Left colon (tissue), 2 donors: ENCODE measurements at regions not wholly inside any gene's neighbourhood (a gene's known extent, or its start where the extent isn't known, plus 50 kb on each side); places are given as distances from the start of the nearest gene placed in this dataset.

Experiments
- ATAC-seq: fragments of 200-7000 bp; cut with Tn5 transposase; one replicate; pipeline ENCODE4 v1.9.1; 2020; ENCODE audit warnings: mild to moderate bottlenecking, moderate library complexity
- DNase-seq, 2 donors: peaks; one replicate each; pipeline ENCODE4 v3.0.0-alpha.2; 2020
- intact Hi-C, 2 donors: fragments of 100-400 bp; cut with DNase I in 1 of 2; cut with micrococcal nuclease in 1 of 2; formaldehyde crosslinking; loops; one replicate each; pipeline versions ENCODE4 v1.11.2 to v1.14.0; 2022; cut with DNase I, micrococcal nuclease
- donor health status: DM: no; HTN: no; CAD: no.
- donor health status: DM: yes; HTN: yes; CAD: no.

- intact Hi-C loops = no loop called here
- DNase-seq (no peak), ATAC-seq (no peak)
These were observed 1377.8 kb upstream of the LRRTM3 start for GRCh38 chr10:65548001-65548400.

DNA sequence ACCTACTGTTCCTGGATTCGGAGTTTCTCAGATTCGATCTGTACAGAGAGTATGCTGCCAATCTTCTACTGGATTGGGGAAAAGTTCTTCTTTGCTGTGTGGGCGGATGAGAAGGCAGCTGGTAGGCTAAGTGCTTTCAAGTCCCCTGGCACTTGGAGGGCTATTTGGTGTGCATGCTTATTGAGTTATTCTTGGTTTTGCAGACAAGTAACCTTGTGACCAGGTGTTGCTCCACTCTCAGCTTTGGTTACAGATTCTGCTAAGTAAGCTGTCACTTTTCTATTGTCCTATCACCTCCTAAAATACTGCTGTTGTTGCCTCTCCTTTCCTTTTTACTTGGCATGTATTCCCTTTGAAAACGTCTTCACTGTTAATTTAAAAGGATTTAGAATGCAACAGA is 1375.1 kb upstream of the LRRTM3 start:
- ATAC-seq (no peak), DNase-seq (no peak)
- intact Hi-C loops = no loop called here

DNA sequence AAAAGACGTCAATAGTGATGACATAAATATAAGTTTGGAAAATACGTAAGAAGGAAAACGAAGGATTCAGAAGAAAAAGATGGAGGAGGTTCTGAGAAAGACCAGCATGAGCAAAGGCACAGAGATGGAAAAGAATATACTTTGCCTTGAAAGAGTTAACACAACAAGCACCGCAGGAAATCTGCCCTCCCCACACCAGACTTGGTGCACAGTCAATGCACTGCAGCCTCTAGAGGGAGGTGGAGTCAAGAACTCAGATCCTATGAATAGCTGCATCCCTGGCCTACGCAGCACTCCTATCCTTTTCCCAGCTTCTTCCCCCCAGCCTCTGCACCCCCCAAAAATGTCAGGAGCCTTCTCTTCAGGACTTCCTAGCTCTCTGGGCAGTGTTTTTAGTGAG is 1370.6 kb upstream of the LRRTM3 start:
- ATAC-seq (no peak), DNase-seq (no peak)
- intact Hi-C loops = no loop called here

DNA sequence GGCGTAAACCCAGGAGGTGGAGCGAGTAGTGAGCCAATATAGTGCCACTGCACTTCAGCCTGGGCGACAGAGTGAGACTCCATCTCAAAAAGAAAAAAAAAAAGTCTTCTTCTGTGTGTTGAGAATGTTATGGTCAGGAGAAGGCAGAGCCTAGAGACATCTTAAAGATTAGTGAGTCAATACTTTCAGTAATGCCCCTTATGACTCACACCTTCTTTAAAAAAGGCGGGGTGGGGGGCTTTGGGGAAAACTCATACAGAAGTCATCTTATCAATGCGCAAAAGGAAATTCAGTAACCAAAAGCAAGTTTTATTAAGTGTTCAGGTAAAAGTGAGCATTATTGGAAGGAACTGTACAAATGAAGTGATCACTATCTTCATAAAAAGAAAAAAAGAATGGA is 1369.8 kb upstream of the LRRTM3 start:
- no peak for DNase-seq
- ATAC-seq = no peak
- intact Hi-C loops = no loop called here

- intact Hi-C loops = no loop called here
- ATAC-seq (no peak), DNase-seq (no peak)
These were observed 1366.5 kb upstream of the LRRTM3 start for GRCh38 chr10:65559369-65559768.

DNA sequence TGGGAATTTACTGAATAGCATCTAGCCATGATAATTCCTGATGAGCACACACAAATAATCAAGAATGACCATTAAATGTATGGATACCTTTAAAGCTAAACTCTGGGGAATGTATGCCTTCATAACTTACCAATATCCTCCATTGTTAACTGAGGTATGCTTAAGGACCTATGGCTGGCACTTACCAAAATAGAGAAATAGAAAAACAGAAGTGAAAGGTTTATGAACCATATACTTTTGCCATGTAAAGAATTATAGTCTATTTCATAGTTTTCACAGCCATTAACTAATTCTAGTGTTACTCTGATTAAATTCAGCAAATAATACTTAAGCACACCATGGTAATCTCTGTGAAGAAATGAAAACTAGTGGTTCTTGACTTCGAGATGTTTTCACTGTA is 1360.6 kb upstream of the LRRTM3 start:
- ATAC-seq = no peak
- intact Hi-C loops = no loop called here
- no peak for DNase-seq

- no peak for ATAC-seq
These were observed 1358.9 kb upstream of the LRRTM3 start for GRCh38 chr10:65566906-65567305.

GRCh38 chr10:65570143-65571010 is 1355.5 kb upstream of the LRRTM3 start:
- ATAC-seq (peak; percentile 96), DNase-seq (peak; percentile 43 to 63)
- intact Hi-C loops = no loop called here

More at GRCh38 chr10:65566906-65567305, 1358.9 kb upstream of the LRRTM3 start:
- intact Hi-C loops = no loop called here
- no peak for DNase-seq

DNA sequence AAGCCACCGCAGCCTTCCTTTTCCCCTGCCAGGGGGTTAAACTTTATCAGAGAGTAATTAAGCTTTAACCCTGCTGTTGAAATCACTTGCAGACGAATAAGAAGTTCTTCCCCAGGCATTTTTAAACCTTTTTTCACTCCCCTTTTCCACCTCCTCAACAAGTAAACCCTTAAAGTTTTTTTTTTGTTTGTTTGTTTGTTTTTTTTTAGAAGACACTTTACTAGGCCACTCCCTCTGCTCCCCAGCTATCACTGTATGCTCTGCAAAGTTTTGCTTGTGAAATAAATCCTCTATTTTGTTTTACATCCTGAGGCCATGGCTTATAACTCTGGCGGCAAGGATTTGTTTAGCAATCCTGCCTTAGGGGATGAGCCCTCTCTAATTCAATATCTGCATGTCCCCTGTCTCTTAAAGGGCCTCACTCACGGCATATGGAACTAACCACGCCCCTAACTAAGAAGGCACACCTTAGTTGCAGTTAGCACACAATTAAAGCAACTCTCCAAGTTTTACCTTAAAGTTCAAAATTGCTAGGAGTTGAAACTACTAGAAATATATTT is 1354.7 kb upstream of the LRRTM3 start:
- peak; percentile 88 for ATAC-seq
- intact Hi-C loops = no loop called here
- no peak for DNase-seq

DNA sequence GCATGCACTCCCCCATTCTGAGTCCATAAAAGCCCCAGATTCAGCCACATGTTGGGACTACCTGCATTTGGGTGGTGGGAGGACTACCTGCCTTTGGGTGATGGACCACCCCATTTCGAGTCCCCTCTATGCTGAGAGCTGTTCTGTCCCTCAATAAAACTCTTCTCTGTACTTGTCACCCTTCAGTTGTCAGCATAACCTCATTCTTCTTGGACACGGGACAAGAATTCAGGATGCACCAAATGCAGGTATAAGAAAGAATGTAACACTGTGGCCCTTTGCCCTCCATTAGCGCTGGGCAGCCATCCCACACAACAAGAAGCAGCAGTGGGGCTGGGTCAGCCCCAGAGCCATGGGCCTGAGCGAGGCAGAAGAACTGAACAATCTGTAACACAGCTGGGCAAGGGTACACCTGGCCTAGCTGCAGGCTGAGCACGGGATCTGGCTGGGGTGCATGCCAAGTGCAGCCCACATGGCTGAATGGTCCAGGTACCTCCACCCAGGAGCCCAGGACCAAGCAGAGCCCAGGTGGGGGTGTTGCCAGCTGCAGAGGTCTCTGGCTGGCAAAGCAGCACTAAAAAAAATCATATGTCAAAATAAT is 1344.3 kb upstream of the LRRTM3 start:
- intact Hi-C loops = no loop called here
- ATAC-seq = no peak
- no peak for DNase-seq

DNA sequence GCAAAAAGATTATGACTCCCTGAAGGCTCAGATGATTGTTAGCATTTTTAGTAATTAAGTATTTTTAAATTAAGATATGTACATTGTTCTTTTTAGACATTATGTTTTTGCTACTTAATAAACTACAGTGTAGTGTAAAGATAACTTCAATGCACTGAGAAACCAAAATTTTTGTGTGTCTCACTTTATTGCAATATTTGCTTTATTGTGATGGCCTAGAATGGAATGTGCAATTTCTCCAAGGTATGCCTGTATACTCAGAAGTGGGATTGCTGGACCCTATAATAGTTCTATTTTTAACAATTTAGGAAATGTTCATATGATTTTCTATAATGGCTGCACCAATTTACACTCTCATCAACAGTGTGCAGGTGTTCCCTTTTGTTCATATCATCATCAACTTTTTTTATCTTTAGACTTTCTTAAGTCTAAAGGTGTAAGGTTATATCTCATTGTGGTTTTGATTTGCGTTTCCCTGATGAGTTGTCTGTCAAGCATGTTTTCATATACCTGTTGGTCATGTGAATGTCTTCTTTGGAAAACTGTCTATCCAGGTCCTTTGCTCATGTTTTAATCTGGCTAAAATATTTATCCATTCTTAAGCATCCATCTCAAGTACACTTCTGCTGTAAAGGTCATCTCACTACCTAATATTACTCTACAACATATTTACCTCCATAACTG is 1323.5 kb upstream of the LRRTM3 start:
- intact Hi-C loops = no loop called here
- no peak for ATAC-seq

GRCh38 chr10:65611592-65611991 is 1314.2 kb upstream of the LRRTM3 start:
- DNase-seq = no peak
- ATAC-seq = peak; percentile 36
- intact Hi-C loops = no loop called here

More for the DNA sequence above, 1323.5 kb upstream of the LRRTM3 start:
- DNase-seq = no peak

DNA sequence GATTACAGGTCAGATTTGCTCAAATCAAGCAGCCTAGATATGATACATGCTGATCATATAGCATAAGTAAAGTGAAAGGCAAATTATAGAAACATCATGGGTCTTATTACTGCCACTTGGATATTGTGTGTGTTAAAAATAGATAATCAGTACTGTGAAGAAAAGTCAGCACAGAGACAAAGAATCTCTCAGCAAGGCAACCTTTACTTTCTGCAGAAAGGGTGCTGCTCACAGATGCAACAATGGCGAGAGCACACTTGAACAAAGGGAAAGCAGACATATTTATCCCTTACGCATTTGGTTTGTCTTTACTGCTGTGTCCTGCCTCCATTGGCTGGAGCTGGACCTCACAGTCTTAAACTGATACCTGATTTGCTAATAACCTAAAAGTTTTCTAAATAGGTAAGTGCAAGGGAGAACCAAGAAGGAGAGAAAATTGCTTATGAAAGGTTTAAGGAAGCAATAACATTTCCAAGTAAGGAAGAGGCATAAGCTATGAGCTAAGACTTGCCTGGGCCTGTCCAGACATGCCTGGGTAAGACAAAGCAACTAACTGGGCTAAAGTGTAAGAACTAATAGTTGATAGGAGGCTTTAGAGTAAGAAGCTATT is 1310.8 kb upstream of the LRRTM3 start:
- DNase-seq (no peak), ATAC-seq (no peak)
- intact Hi-C loops = no loop called here

DNA sequence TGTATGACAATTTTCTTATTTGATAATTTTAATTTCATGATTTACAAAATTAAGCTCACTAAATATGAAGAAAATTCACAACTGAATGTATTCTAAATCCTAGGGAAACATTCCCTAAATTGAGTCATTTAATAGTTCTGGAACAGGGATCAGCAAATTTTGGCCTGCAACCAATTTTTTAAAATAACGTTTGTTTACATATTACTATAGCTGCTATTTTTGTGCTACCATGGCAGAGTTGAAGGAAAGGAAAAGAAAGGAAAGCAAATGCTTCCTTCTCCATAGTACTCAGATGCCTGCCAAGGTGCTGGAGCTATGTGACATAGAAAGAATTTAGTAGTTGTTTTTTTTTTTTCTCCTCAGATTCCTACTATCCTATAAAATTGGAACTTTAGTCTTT is 1307.7 kb upstream of the LRRTM3 start:
- ATAC-seq (no peak), DNase-seq (no peak)
- intact Hi-C loops = no loop called here

- no peak for ATAC-seq
These were observed 1305.3 kb upstream of the LRRTM3 start for GRCh38 chr10:65620404-65621048.

GRCh38 chr10:65622608-65623007 is 1303.2 kb upstream of the LRRTM3 start:
- ATAC-seq (no peak), DNase-seq (no peak)
- intact Hi-C loops = no loop called here

More at GRCh38 chr10:65620404-65621048, 1305.3 kb upstream of the LRRTM3 start:
- DNase-seq = no peak
- intact Hi-C loops = no loop called here

DNA sequence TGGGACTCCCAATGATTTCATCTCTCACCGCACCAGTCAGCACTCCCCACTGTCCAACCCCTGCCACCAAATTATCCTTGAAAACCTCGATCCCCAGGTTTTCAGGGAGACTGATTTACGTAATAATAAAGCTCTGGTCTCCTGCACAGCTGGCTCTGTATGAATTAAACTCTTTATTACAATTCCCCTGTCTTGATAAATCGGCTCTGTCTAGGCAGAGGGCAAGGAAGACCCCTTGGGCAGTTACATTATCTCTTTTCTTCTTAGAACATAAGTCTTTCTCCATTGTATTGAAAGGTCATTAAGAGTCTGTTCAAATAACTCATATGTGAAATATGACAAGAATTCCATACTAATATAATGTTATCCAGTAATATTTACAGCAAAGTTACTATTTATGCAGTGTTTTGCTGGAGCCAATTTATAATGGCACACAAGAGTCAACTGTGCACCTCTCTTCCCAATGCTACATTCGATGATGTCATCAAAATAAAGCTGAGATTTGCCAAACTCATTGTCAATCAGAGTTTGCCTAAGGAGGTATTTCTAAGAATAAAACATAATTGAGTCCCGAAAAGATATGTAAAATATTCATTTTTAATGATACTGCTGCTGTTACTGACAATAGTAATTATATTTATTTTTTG is 1297.2 kb upstream of the LRRTM3 start:
- intact Hi-C loops = no loop called here
- ATAC-seq (no peak), DNase-seq (no peak)

DNA sequence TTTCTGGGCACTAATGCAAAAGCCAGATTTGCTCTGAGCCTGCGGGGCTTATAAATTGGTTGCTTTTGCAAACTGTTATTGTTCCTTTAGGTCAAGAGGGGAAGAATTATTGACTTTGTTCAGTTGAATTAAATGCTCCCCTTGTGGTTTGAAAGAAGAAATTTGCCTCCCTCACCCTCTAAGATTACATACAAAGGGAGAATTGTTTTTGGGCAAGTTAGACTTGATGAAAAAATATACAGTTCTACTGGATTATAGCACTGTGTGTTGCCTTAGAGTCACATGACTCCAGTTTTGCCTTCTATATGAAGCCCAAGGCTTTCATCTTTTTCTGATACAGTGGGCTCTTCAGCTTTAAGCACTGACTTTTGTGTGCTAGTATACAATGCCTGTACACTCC is 1265.8 kb upstream of the LRRTM3 start:
- ATAC-seq = no peak
- intact Hi-C loops = no loop called here
- DNase-seq = no peak
